WI38 (cell line): ENCODE measurements at regions not wholly inside any gene's neighbourhood (a gene's known extent, or its start where the extent isn't known, plus 50 kb on each side); places are given as distances from the start of the nearest gene placed in this dataset.

Experiments
- H3K4me3 ChIP-seq: 2 replicates; pipeline ENCODE4 v1.5.1; 2011; ENCODE audit warnings: low read depth, mild to moderate bottlenecking, control low read depth, low read length
- TF ChIP-seq, protein P1 (sequence below): IDR thresholded peaks from 2 replicates; pipeline ENCODE4 v1.5.1; 2012; ENCODE audit warnings: low read depth, mild to moderate bottlenecking, control low read depth, low read length

DNA sequence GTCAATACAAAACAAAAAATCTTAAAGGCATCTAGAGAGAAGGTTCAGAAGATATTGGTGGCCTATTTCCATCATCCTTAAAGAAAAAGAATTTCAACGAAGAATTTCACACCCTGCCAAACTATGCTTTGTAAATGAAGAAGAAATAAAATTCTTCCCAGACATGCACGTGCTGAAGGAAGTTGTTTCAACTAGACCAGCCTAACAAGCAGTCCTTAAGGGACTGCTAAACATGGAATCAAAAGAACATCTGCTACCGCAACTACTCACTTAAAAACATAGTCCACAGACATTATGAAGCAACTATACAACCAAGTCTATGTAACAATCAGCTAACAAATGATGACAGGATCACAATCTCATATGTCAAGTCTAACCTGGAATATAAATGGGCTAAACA is 584.9 kb upstream of the PTCHD4 start:
- TF ChIP-seq, protein P1, sequence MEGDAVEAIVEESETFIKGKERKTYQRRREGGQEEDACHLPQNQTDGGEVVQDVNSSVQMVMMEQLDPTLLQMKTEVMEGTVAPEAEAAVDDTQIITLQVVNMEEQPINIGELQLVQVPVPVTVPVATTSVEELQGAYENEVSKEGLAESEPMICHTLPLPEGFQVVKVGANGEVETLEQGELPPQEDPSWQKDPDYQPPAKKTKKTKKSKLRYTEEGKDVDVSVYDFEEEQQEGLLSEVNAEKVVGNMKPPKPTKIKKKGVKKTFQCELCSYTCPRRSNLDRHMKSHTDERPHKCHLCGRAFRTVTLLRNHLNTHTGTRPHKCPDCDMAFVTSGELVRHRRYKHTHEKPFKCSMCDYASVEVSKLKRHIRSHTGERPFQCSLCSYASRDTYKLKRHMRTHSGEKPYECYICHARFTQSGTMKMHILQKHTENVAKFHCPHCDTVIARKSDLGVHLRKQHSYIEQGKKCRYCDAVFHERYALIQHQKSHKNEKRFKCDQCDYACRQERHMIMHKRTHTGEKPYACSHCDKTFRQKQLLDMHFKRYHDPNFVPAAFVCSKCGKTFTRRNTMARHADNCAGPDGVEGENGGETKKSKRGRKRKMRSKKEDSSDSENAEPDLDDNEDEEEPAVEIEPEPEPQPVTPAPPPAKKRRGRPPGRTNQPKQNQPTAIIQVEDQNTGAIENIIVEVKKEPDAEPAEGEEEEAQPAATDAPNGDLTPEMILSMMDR, result no peak
- H3K4me3 ChIP-seq, result no peak overlapping the region

GRCh38 chr6:48691420-48691819 is 580.4 kb upstream of the PTCHD4 start:
- TF ChIP-seq, protein P1, result no peak
- no peak overlapping the region for H3K4me3 ChIP-seq

- no peak overlapping the region for H3K4me3 ChIP-seq
- TF ChIP-seq, protein P1, result no peak
These were observed 578.5 kb upstream of the PTCHD4 start for GRCh38 chr6:48689498-48689897.

DNA sequence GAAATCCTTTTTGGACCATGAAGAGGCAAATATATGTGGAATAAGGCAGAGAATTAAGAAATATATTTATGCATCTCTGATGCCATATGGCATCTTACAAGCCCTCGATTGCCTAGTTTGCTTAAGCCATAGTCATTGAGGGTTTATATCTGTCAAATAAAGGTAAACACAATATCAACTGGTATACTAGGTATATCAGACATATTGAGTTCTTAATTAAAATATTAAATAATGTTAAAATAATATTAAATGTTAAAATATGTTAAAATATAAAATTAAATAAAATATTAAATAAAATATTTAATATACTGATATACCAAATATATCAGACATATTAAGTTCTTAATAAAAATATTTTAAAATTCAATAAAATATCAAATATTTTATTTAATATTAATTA is 567.4 kb upstream of the PTCHD4 start:
- TF ChIP-seq, protein P1, result no peak
- H3K4me3 ChIP-seq, result no peak overlapping the region

- H3K4me3 ChIP-seq, result no peak overlapping the region
These were observed 560.5 kb upstream of the PTCHD4 start for GRCh38 chr6:48671505-48671904.

DNA sequence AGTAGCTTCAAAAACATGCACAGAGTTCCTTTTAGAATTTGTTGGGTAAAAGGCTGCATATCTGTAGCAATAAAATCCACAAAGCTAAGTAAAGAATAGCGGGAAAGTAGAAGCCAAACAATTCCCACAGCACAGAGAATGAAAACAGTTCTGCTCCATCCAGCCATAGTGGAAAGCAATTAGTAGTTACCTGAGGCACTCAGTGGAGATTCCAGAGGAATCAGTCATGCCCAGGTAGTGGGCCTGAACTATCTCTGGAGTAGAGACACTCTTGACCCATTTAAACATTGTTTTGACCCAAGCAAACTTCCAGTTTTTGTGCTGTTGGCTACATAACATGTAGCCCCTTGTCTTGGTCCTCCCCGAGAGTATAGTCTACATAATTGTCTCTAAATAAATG is 559.5 kb upstream of the PTCHD4 start:
- no peak overlapping the region for H3K4me3 ChIP-seq
- TF ChIP-seq, protein P1, result no peak

More at GRCh38 chr6:48671505-48671904, 560.5 kb upstream of the PTCHD4 start:
- TF ChIP-seq, protein P1, result no peak

- H3K4me3 ChIP-seq, result no peak overlapping the region
These were observed 556.8 kb upstream of the PTCHD4 start for GRCh38 chr6:48667797-48668196.

More at GRCh38 chr6:48667797-48668196, 556.8 kb upstream of the PTCHD4 start:
- TF ChIP-seq, protein P1, result no peak
